OCI-LY7 (cell line): ENCODE measurements at regions not wholly inside any gene's neighbourhood (a gene's known extent, or its start where the extent isn't known, plus 50 kb on each side); places are given as distances from the start of the nearest gene placed in this dataset.

Experiments used
- BruUV-seq: library from RNA; stranded (reverse); fragments of 400-500 nt; replicated peaks from 2 replicates; lab custom pipeline; 2021; lab: Mats Ljungman, UMichigan
- CTCF ChIA-PET: fragments of 300-600 bp; sonication (Branson Sonifier 250); formaldehyde crosslinking; loops from one replicate; lab custom pipeline; 2022; ENCODE audit warnings: antibody characterized with exemption; ENCODE audit not compliant: unreplicated experiment; lab: Charles Lee
- POLR2A ChIA-PET: fragments of 300-600 bp; sonication (Branson Sonifier 250); formaldehyde crosslinking; loops from one replicate; lab custom pipeline; 2022; ENCODE audit warnings: antibody characterized with exemption; lab: Charles Lee
- DNase-seq: peaks from one replicate; pipeline ENCODE4 v3.0.0-alpha.2; 2015; ENCODE audit warnings: low spot score
- H2AFZ ChIP-seq: fragments of 200-600 bp; sonication (generic), shearing (Covaris generic); 2 replicates; pipeline ENCODE4 v1.6.1; 2014; ENCODE audit warnings: mild to moderate bottlenecking, antibody characterized with exemption, low read length, moderate library complexity
- H3K27ac ChIP-seq: fragments of 200-600 bp; sonication (generic); 2 replicates; pipeline ENCODE4 v1.5.1; 2014; ENCODE audit warnings: mixed run types, low read depth, mild to moderate bottlenecking, moderate library complexity, low read length, inconsistent platforms; ENCODE audit not compliant: poor library complexity, severe bottlenecking
- H3K36me3 ChIP-seq: fragments of 200-600 bp; sonication (generic); 2 replicates; pipeline ENCODE4 v1.6.1; 2014; ENCODE audit warnings: mild to moderate bottlenecking, antibody characterized with exemption, low read length, moderate library complexity, mixed read lengths; ENCODE audit not compliant: insufficient read depth
- H3K4me1 ChIP-seq: fragments of 200-600 bp; sonication (generic); 2 replicates; pipeline ENCODE4 v1.5.1; 2014; ENCODE audit warnings: mild to moderate bottlenecking, low read length; ENCODE audit not compliant: insufficient read depth, poor library complexity, severe bottlenecking
- H3K4me2 ChIP-seq: fragments of 200-600 bp; sonication (generic); 2 replicates; pipeline ENCODE4 v1.6.1; 2014; ENCODE audit warnings: mild to moderate bottlenecking, low read length
- H3K4me3 ChIP-seq: fragments of 200-600 bp; sonication (generic); 2 replicates; pipeline ENCODE4 v1.5.1; 2014; ENCODE audit warnings: mild to moderate bottlenecking, low read depth, low read length; ENCODE audit not compliant: poor library complexity, severe bottlenecking
- H3K79me2 ChIP-seq: fragments of 200-600 bp; sonication (generic); 2 replicates; pipeline ENCODE4 v1.6.1; 2016; ENCODE audit warnings: low read depth, mild to moderate bottlenecking, low read length, moderate library complexity, mixed read lengths; ENCODE audit not compliant: insufficient read depth
- H3K9me2 ChIP-seq: fragments of 200-600 bp; sonication (generic); 2 replicates; pipeline ENCODE4 v1.6.1; 2016; ENCODE audit warnings: mild to moderate bottlenecking, low read length, mixed read lengths; ENCODE audit not compliant: insufficient read depth
- H3K9me3 ChIP-seq: fragments of 200-600 bp; sonication (generic); 2 replicates; pipeline ENCODE4 v1.6.1; 2014; ENCODE audit warnings: mild to moderate bottlenecking, mixed run types, low read length, mixed read lengths
- H4K20me1 ChIP-seq: fragments of 200-600 bp; sonication (generic); 2 replicates; pipeline ENCODE4 v1.6.1; 2014; ENCODE audit warnings: mild to moderate bottlenecking, antibody characterized with exemption, low read length, moderate library complexity, mixed read lengths; ENCODE audit not compliant: insufficient read depth
- EZH2phosphoT487 ChIP-seq: fragments of 200-600 bp; sonication (generic); IDR thresholded peaks from 2 replicates; pipeline ENCODE4 v1.6.1; 2018; ENCODE audit warnings: low read depth, borderline replicate concordance, mild to moderate bottlenecking, mixed run types, antibody characterized with exemption, low read length, moderate library complexity, mixed read lengths
- intact Hi-C: fragments of 100-400 bp; cut with micrococcal nuclease; formaldehyde crosslinking; loops from one replicate; pipeline ENCODE4 v1.10.0; 2022; ENCODE audit not compliant: unreplicated experiment
- TF ChIP-seq, protein P1 (sequence below): fragments of 200-600 bp; sonication (generic); conservative IDR thresholded peaks from 2 replicates; pipeline ENCODE4 v1.5.1; 2014; ENCODE audit warnings: mild to moderate bottlenecking, antibody characterized with exemption, low read length, moderate library complexity, mixed read lengths

DNA sequence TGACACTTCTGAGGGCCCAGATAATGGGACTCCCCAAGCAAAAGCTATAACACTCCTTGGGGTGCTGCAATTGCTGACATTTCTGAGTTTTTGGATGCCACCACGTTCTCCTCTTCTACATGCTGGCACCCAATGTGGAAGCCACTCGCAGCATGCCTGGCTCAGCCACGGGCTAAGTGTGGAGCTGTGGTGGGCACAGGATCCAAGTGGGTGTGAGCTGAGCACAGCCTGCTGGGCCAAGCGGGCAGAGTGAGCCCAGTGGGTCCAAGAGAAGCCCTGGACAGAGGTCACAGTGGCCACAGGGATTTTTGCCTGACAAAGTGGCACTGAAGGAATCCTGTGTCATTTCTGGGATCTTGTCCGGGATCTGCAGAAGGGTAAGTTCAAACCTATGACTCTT is 213.2 kb downstream of the C6orf118 start:
- H3K9me3 ChIP-seq = no peaks in the 10 kb centered on the region
- no peaks in the 10 kb centered on the region for H3K9me2 ChIP-seq
- no TSS peak for BruUV-seq
- no peaks in the 10 kb centered on the region for H3K4me1 ChIP-seq
- ChIA-PET POLR2A (no interaction called here), CTCF (no interaction called here)
- no peaks in the 10 kb centered on the region for H4K20me1 ChIP-seq
- intact Hi-C loops = no loop called here
- no peak for DNase-seq
- no peak overlapping the region for H2AFZ ChIP-seq
- TF ChIP-seq, protein P1, sequence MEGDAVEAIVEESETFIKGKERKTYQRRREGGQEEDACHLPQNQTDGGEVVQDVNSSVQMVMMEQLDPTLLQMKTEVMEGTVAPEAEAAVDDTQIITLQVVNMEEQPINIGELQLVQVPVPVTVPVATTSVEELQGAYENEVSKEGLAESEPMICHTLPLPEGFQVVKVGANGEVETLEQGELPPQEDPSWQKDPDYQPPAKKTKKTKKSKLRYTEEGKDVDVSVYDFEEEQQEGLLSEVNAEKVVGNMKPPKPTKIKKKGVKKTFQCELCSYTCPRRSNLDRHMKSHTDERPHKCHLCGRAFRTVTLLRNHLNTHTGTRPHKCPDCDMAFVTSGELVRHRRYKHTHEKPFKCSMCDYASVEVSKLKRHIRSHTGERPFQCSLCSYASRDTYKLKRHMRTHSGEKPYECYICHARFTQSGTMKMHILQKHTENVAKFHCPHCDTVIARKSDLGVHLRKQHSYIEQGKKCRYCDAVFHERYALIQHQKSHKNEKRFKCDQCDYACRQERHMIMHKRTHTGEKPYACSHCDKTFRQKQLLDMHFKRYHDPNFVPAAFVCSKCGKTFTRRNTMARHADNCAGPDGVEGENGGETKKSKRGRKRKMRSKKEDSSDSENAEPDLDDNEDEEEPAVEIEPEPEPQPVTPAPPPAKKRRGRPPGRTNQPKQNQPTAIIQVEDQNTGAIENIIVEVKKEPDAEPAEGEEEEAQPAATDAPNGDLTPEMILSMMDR = no peak
- no peak for TF ChIP-seq EZH2phosphoT487
- H3K79me2 ChIP-seq = no peaks in the 10 kb centered on the region
- no peak overlapping the region for H3K4me3 ChIP-seq
- H3K36me3 ChIP-seq = no peaks in the 10 kb centered on the region
- no peak overlapping the region for H3K4me2 ChIP-seq
- H3K27ac ChIP-seq = no peak overlapping the region

DNA sequence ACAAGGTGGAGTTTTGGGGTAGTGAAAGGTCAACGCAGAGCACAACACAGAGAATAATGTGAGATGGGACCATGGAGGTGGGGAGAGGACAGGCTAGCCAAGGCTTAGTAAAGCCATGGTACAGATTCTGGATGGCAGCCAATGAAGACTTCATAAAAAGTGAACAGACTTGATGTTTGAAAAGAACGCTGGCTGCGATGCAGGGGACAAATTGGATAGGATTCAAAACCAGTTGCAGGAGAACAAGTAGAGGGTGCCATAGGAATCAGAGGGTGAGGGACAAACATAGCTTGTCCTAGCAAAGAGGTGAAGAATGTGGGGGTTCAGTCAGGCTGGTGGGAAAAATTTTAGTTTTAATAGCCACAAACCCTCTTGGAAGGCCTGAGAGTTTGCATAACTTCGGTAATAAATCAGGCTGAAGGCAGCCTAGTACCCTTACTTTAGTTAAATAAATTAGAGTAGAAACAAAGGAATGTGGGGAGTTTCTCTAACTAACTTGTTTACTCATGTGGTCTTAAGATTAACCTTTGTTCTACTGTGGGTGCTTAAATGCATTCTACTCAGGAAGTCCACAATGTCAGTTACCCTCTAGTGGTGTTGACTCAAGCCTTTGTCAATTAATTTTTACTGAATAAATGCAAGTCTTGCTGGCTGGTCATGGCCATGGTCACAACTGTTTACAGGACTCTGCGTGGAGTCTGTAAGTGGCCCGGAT is 216.4 kb downstream of the C6orf118 start:
- no TSS peak for BruUV-seq
- H3K27ac ChIP-seq = no peak overlapping the region
- H3K4me1 ChIP-seq = no peaks in the 10 kb centered on the region
- no peaks in the 10 kb centered on the region for H3K9me3 ChIP-seq
- H3K9me2 ChIP-seq = no peaks in the 10 kb centered on the region
- no peak for TF ChIP-seq EZH2phosphoT487
- TF ChIP-seq, protein P1 = no peak
- DNase-seq = no peak
- no peaks in the 10 kb centered on the region for H4K20me1 ChIP-seq
- no peaks in the 10 kb centered on the region for H3K36me3 ChIP-seq
- no peak overlapping the region for H3K4me2 ChIP-seq
- no peaks in the 10 kb centered on the region for H3K79me2 ChIP-seq
- no peak overlapping the region for H3K4me3 ChIP-seq
- POLR2A ChIA-PET = interaction anchor here (0.7 kb wide), 1 partner anchor 974 kb away, joined by 3 read pairs; no protein-coding TSS in a partner anchor
- intact Hi-C loops = no loop called here
- H2AFZ ChIP-seq = no peak overlapping the region
- CTCF ChIA-PET = no interaction called here

DNA sequence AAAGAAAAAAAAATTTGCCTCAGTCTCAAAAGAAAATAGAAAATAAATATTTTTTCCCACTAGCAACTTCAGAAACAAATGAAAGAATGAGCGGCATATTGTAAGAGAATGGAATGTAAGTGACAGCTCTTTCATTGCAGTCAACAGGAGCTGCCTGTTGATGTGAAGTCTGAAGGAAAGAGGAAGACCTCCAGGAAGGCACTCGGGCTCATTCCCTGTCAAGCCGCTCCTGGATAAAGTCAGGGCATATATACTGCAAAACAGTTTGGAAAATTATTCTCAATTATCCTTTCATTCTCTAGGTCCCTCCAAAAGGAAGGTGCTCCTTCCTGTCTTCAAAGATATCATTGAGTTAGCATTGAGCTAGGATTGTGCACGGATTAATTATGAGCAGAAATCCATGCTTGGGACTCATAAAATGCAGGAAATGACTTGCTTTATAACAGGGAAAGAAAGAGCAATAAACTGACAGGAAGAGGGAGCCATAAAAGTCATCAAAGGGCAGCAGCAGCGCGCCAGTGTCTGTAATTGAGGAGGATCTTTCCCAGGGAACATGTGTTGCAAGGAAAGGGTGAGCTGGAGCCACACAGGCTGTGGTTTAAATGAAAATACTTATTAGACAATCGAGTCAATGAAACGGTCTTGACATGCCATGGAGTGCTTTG is 218.2 kb downstream of the C6orf118 start:
- BruUV-seq = no TSS peak
- DNase-seq = no peak
- TF ChIP-seq, protein P1 = no peak
- TF ChIP-seq EZH2phosphoT487 = no peak
- ChIA-PET POLR2A (interaction anchor here (0.7 kb wide), 1 partner anchor 535 kb away, joined by 3 read pairs; no protein-coding TSS in a partner anchor), CTCF (no interaction called here)
- Histone ChIP-seq H3K27ac (no peak overlapping the region), H3K36me3 (no peaks in the 10 kb centered on the region), H3K4me2 (no peak overlapping the region), H3K79me2 (no peaks in the 10 kb centered on the region), H2AFZ (no peak overlapping the region), H3K9me2 (no peaks in the 10 kb centered on the region), H4K20me1 (no peaks in the 10 kb centered on the region), H3K4me3 (no peak overlapping the region), H3K4me1 (no peaks in the 10 kb centered on the region), H3K9me3 (no peaks in the 10 kb centered on the region)
- intact Hi-C loops = no loop called here
